ENCODE measurements at regions not wholly inside any gene's neighbourhood (a gene's known extent, or its start where the extent isn't known, plus 50 kb on each side); places are given as distances from the start of the nearest gene placed in this dataset.
"Not testable (repeated sequence)": the region's sequence is repeated elsewhere in the genome, so short reads cannot be mapped to it uniquely, and the experiment has no call there.

DNA sequence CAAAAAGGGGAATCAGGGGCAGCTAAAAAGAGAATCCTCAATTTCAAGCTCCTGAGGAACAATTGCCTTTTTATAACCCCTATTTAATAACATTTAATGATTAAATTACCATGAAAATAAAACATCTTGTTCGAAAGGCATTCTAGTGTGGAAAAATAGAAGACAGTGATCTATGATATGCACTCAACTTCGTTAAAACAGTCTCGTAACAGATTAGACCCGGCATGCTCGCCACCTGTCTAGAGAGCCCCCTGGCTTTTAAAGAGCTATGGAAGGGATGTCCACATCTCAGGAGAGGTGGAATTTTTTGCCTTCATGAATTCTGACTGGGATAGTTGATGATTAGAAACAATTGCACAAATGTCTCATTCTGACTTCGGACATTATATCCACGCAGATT lies 153.7 kb upstream of the MDFIC2 start:
- no peaks in the 10 kb centered on the region for H3K9me3 ChIP-seq
- no peaks in the 10 kb centered on the region for H3K36me3 ChIP-seq
- no peak for DNase-seq
- no peak overlapping the region for H3K4me3 ChIP-seq
- H3K27me3 ChIP-seq = no peaks in the 10 kb centered on the region

DNA sequence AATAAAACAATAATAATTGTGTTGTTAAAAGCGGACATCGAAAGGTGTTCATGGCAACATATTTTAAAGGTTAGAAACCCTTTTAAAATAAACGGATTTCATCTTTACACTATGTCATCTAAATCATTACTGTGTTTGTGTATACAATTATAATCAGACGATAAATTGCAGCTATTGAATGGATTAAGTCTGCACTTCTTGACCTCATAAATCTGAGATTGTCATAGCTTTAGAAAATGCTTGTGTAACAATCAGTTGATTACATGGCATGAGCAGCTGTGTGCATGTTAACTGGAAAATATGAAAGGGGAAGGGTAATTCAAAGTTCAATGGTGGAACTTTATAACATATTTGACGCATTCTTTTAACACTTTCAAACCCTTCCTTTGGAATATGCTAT lies 152.4 kb upstream of the MDFIC2 start:
- no peak for DNase-seq
- Histone ChIP-seq H3K4me3 (no peak overlapping the region), H3K36me3 (no peaks in the 10 kb centered on the region), H3K9me3 (no peaks in the 10 kb centered on the region), H3K27me3 (no peaks in the 10 kb centered on the region)

DNA sequence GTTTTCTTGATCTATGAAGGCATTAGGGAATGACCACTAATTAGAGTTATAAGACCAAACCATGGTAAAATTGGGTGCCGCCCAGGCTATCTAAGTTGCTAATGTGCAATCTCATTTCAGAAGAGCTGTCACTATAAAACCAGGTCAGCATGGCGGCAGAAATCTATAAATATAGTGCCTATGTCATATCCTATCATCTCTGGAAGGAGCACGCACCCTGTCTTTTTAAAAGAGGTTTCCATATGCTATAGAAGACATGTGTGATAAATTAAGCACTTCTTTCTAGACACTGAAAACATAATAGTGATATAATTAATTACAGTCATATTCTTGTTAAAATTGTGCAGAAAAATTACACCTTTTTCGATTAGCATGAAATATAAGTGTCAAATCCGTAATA lies 152.0 kb upstream of the MDFIC2 start:
- no peaks in the 10 kb centered on the region for H3K9me3 ChIP-seq
- no peak overlapping the region for H3K4me3 ChIP-seq
- H3K27me3 ChIP-seq = no peaks in the 10 kb centered on the region
- DNase-seq = no peak
- no peaks in the 10 kb centered on the region for H3K36me3 ChIP-seq

DNA sequence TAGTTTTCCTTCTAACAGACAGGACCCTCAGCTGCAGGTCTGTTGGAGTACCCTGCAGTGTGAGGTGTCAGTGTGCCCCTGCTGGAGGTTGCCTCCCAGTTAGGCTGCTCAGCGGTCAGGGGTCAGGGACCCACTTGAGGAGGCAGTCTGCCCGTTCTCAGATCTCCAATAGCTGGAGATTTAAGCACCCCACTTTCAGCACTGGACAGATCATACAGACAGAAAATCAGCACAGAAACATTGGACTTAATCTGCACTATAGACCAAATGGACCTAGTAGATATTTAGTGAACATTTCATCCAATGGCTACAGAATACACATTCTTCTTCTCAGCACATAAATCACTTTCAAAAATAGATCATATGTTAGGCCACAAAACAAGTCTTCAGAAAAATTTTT lies 137.8 kb upstream of the MDFIC2 start:
- H3K4me3 ChIP-seq, H3K27me3 ChIP-seq, DNase-seq, H3K9me3 ChIP-seq, H3K36me3 ChIP-seq: not testable (repeated sequence)

DNA sequence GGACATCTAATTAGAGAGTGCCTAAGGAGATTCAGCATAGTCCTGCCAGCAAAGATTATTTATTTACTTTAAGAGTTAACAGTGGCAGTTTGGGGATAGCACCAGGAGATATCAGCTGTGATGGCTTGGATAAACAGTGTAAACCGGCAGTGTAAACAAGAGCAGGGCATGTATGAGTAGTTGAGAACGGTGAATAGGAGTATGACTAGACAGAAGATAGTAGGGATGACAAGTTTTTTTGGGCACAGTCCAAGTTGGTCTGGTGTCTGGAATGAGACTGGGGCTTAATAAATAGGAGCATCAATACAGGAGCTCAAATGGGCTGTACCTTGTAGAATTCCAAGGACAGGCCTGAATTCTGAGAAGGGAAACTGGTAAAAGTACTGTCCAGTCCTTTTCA lies 123.0 kb upstream of the MDFIC2 start:
- H3K36me3 ChIP-seq, H3K9me3 ChIP-seq, H3K4me3 ChIP-seq, DNase-seq, H3K27me3 ChIP-seq: not testable (repeated sequence)

DNA sequence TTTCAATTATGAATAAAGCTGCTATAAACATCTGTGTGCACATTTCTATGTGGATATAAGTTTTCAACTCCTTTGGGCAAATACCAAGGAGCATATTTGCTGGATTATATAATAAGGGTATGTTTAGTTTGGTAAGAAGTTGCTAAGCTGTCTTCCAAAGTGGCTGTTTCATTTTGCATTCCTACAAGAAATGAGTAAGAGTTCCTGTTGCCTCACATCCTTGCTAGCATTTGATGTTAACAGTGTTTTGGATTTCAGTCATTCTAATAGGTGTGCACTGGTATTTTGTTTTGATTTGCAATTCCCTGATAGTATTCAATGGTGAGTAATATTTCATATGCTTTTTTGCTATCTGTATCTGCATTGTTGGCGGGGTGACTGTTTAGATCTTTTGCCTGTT lies 120.7 kb upstream of the MDFIC2 start:
- H3K36me3 ChIP-seq = no peaks in the 10 kb centered on the region
- H3K9me3 ChIP-seq = 0 out of 2 replicates have a peak, but pooled peaks cover 4% of the 10 kb centered on the region
- H3K4me3 ChIP-seq = no peak overlapping the region
- no peak for DNase-seq
- no peaks in the 10 kb centered on the region for H3K27me3 ChIP-seq

DNA sequence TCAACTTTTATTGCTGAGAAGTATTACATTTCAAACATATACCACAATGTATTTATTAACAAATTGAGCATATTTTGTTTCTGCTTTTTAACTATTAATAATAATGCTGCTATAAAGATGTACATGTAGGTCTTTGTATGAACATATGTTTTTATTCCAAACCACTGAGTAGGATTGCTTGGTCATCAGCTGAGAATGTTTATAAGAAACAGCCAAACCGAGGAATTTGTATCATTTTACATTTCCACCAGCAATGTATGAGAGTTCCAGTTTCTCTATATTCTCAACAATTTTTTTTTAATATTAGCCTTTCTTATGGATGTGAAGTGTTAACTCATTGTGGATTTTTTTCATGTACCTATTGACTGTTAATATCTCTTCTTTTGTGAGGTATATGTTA lies 119.5 kb upstream of the MDFIC2 start:
- Histone ChIP-seq H3K4me3 (no peak overlapping the region), H3K9me3 (0 out of 2 replicates have a peak, but pooled peaks cover 4% of the 10 kb centered on the region), H3K36me3 (no peaks in the 10 kb centered on the region), H3K27me3 (no peaks in the 10 kb centered on the region)
- DNase-seq = no peak

DNA sequence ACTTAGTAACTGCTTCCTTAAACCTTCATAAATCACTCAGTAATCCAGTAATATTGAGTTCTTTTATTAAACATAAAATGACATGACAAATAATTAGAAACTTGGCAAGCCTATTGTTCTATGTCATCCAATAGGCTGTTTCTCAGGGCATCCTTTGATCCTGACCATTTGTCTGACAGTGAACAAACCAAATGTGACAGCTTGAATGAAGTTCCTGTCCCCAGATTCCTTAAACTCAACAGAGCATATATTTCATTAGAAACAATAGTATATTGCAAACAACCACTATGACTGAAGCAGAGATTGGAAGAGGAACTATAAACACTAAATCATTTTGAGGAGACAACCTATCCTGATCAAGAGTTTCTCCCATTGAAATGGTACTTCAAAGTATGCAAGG lies 113.6 kb upstream of the MDFIC2 start:
- H3K36me3 ChIP-seq = no peaks in the 10 kb centered on the region

DNA sequence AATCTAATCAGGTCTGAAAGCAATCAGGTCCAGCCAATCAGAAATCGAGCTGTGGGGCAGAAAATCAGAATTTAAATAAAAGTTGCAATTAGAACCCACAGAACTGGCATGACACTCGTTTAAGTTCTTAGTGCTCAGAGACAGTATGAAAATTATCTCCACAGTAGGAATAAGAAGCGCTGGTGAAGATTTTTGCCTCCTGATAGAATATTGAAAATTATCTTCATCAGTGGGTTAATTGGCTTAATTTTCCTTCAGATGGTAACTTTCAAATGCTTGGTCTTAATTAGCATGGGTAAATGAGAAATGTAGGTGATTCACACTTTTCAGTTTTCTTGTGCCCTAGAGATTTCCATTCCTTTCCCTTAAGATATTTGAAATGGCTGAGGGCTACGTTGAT lies 109.1 kb upstream of the MDFIC2 start:
- no peaks in the 10 kb centered on the region for H3K9me3 ChIP-seq
- H3K27me3 ChIP-seq = no peaks in the 10 kb centered on the region
- no peak overlapping the region for H3K4me3 ChIP-seq
- no peak for DNase-seq
- H3K36me3 ChIP-seq = no peaks in the 10 kb centered on the region

More for the DNA sequence above, 113.6 kb upstream of the MDFIC2 start:
- H3K27me3 ChIP-seq = no peaks in the 10 kb centered on the region
- 0 out of 2 replicates have a peak, but pooled peaks cover 4% of the 10 kb centered on the region for H3K9me3 ChIP-seq
- no peak overlapping the region for H3K4me3 ChIP-seq
- DNase-seq = no peak

DNA sequence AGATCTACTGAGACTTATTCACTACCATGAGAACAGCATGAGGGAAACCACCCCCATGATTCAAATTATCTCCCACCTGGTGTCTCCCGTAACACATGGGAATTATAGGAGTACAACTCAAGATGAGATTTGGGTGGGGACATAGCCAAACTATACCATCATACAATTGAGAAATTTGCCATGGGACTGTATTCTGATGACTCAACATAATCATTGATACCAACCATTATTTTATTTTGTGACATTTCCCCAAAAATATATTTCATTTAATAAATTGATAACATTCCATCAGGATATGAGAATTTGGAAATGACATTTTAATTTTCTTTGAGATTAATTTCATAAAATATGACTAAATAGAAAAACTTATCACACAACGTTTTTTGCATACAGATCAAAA lies 96.6 kb upstream of the MDFIC2 start:
- Histone ChIP-seq H3K36me3 (no peaks in the 10 kb centered on the region), H3K27me3 (no peaks in the 10 kb centered on the region), H3K4me3 (no peak overlapping the region), H3K9me3 (no peaks in the 10 kb centered on the region)
- DNase-seq = no peak

DNA sequence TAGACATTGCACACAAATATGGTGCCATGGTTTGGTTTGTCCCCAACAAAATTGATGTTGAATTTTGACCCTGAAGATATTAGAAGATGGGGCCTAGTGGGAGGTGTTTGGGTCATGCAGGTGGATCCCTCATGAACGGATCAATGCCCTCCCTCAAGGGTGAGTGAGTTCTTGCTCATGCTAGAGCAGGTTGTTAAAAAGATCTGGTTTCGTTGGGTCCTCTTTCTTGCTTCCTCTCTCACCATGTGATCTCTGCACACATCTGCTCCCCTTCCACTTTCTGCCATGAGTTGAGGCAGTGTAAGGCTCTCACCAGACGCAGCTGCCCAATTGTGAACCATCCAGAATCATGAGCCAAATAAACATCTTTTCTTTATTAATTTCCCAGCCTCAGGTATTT lies 87.8 kb upstream of the MDFIC2 start:
- Histone ChIP-seq H3K27me3 (no peaks in the 10 kb centered on the region), H3K36me3 (no peaks in the 10 kb centered on the region), H3K9me3 (no peaks in the 10 kb centered on the region), H3K4me3 (no peak overlapping the region)
- no peak for DNase-seq

DNA sequence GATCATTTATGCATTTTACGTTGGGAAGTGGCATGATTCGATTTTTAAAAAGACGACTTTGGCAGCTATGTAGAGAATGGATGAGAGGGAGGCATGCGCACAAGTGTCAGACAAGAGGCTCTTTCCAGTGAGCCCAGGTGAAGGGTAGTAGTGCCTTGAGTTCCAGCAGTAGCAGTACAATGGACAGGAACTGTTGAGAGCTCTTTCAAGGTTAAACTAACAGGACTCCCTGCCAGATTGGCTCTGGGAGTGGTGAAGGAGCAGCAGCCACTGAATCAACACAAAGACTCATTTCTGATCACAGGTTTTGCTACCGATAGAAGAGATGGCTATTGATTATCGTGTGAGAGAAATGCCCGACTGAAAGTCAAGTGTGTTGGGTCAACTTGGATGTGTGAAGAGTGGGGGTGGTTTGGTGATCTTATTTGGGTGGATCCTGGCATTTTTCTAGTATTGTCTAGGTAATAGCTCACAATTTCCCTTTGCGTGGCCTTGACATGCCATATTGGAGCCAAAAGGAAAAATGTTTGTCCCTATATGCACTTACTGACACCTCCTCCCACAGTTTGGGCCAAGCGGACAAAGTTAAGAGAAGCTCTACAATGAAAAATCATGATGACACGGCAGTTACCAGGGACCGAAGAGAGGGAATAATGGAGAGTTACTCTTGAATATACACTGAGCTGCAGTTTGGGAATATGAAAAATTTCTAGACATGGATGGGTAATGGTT lies 81.6 kb upstream of the MDFIC2 start:
- Histone ChIP-seq H3K27me3 (no peaks in the 10 kb centered on the region), H3K36me3 (no peaks in the 10 kb centered on the region), H3K4me3 (no peak overlapping the region), H3K9me3 (no peaks in the 10 kb centered on the region)
- no peak for DNase-seq

DNA sequence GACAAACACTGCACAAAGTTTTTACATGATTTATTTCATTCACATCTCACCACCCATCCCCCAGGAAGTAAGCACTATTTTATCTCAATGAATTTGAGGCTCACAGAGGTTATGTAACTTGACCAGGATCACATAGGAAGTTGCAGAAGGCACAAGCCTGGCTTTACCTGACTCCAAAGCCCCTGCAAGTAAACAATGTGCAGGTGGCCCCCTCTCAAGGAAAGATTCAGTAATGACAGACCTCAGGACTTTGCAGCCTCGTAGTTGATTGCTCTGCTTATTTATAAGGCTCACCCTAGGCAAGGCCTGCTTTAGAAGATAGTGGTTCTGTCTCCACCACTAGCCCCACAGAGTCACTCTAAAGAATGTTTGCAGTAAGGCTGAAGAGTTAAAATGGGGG lies 79.8 kb upstream of the MDFIC2 start:
- H3K9me3 ChIP-seq = no peaks in the 10 kb centered on the region
- no peak for DNase-seq
- no peaks in the 10 kb centered on the region for H3K27me3 ChIP-seq
- H3K36me3 ChIP-seq = no peaks in the 10 kb centered on the region
- no peak overlapping the region for H3K4me3 ChIP-seq

DNA sequence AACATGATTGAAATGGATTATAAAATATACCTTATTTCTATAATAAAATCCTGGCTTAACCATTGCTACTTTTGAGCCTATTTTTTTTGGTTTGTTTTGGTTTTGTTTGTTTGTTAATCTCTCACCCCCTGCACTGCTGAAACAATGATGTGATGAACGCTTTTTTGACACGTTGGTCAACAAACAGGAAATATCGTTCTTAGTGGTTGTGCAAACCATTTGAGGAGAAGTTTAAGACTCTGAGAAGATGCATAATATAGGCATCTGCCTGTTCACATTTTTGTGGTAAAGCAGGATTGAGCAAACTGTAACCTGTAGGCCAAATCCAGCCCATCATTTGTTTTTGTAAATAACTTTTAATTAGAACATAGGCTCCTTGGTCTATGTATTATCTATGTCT lies 75.5 kb upstream of the MDFIC2 start:
- Histone ChIP-seq H3K27me3 (no peaks in the 10 kb centered on the region), H3K36me3 (no peaks in the 10 kb centered on the region), H3K4me3 (no peak overlapping the region), H3K9me3 (no peaks in the 10 kb centered on the region)
- DNase-seq = no peak

DNA sequence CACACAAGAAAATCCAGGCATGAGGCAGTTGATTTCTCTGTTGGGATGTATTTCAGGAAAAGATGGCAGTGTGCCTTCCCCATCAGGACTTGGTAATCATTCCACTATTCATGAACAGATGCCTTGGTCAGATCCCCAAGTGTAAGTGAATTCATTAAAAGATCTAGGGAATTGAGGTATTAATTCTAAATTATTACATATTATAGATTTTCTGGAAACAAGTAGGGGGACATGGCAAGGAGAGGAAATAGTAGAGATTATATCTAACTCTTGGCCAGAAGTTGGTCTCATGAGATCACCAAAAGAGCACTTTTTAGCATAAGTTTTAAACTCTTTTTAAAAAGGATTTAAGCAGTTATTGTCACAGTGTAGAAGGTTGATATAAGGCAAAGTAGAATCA lies 74.4 kb upstream of the MDFIC2 start:
- no peaks in the 10 kb centered on the region for H3K9me3 ChIP-seq
- DNase-seq = no peak
- H3K27me3 ChIP-seq = no peaks in the 10 kb centered on the region
- H3K36me3 ChIP-seq = no peaks in the 10 kb centered on the region
- no peak overlapping the region for H3K4me3 ChIP-seq

DNA sequence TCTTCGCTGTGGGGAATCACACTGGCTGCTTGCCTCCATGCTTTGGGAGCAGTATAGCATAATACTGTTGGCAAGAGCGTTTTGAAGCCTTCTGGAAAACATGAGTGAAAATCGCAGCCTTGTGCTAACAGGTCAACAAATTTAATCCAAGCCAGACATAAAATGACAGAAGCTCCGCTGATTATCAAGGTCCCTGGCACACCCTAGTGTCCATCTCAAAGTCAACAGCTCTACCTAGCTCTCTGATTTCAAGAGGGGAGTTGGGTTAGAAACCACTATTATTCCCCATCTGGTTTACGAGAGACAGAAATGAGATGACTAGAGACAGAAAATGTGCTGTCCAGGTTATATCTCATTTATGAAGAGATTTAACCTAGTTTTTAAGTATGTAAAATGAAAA lies 73.6 kb upstream of the MDFIC2 start:
- no peaks in the 10 kb centered on the region for H3K9me3 ChIP-seq
- no peaks in the 10 kb centered on the region for H3K27me3 ChIP-seq
- no peak overlapping the region for H3K4me3 ChIP-seq
- DNase-seq = no peak
- no peaks in the 10 kb centered on the region for H3K36me3 ChIP-seq

DNA sequence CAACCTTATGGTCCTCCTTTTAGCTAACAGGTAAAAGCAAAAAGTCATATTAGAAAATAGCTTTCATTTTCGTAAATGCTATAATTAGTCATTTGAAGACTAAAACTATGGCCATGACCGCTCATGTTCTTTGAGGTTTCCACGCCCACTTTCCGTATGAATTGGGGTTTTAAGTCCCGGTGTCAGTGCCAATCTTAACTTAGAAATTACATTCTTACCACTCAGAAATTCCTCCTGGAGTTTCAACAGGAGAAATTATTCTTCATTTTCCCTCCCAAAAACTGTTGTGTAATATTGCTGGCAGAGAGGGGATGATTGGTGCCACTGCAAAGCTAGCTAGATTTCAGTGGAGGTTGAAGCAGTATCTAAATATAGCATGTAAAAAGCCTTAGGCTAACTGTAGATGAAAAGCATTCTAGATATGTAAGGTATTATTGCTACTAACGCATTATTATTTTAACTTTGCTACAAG lies 71.0 kb upstream of the MDFIC2 start:
- Histone ChIP-seq H3K4me3 (no peak overlapping the region), H3K36me3 (no peaks in the 10 kb centered on the region), H3K27me3 (no peaks in the 10 kb centered on the region), H3K9me3 (no peaks in the 10 kb centered on the region)
- no peak for DNase-seq

DNA sequence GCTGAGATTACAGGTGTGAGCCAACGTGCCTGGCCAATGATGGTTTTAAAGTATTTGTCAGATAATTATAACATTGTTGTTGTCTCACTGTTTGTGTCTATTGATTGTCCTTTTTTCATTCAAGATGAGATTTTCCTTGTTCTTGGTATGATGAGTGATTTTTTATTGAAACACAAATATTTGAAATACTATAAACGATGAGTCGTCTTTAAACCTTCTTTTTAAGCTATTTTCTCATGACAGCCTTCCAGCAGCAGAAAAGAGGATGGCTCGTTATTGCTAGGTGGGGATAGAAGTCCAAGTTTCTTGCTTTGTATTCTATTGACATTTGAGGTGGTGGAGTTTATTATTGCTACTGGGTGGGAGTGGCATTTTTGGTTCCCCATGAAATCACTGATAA lies 61.7 kb upstream of the MDFIC2 start:
- no peaks in the 10 kb centered on the region for H3K27me3 ChIP-seq

More for the DNA sequence above, 61.7 kb upstream of the MDFIC2 start:
- Histone ChIP-seq H3K9me3 (no peaks in the 10 kb centered on the region), H3K36me3 (no peaks in the 10 kb centered on the region), H3K4me3 (no peak overlapping the region)
- no peak for DNase-seq
